Vagina (tissue), 2 donors: ENCODE measurements at regions not wholly inside any gene's neighbourhood (a gene's known extent, or its start where the extent isn't known, plus 50 kb on each side); places are given as distances from the start of the nearest gene placed in this dataset.

Source experiments
- DNase-seq, 2 donors: peaks; one replicate each; pipeline ENCODE4 v3.0.0-alpha.2; 2017; ENCODE audit errors: extremely low spot score in 2 of 2
- H3K27ac ChIP-seq: fragments of 200-600 bp; sonication (generic); one replicate; pipeline ENCODE4 v1.5.1; 2019
- H3K27me3 ChIP-seq: fragments of 200-600 bp; sonication (generic); one replicate; pipeline ENCODE4 v1.5.1; 2019
- H3K36me3 ChIP-seq, 2 donors: fragments of 200-600 bp; sonication (generic); one replicate each; pipeline ENCODE4 v1.5.1; 2017 to 2019
- H3K4me1 ChIP-seq: fragments of 200-600 bp; sonication (generic); one replicate; pipeline ENCODE4 v1.5.1; 2019
- H3K4me3 ChIP-seq, 2 donors: fragments of 200-600 bp; sonication (generic); 1 replicate in 1 of 2; 2 replicates in 1 of 2; pipeline ENCODE4 v1.5.1; 2016 to 2019
- H3K9me3 ChIP-seq: fragments of 200-600 bp; sonication (generic); one replicate; pipeline ENCODE4 v1.5.1; 2019
- POLR2A ChIP-seq, 2 donors: fragments of 450-650 bp; IDR thresholded peaks; one replicate each; pipeline ENCODE4 v1.6.1; 2017; ENCODE audit warnings: antibody characterized with exemption in 2 of 2, mild to moderate bottlenecking in 2 of 2, moderate library complexity in 2 of 2
- POLR2AphosphoS5 ChIP-seq, 2 donors: sonication (generic); formaldehyde crosslinking; IDR thresholded peaks; one replicate each; pipeline ENCODE4 v1.9.0; 2017; ENCODE audit warnings: antibody characterized with exemption in 2 of 2, mild to moderate bottlenecking in 2 of 2, low read depth in 1 of 2; ENCODE audit not compliant: insufficient read depth in 1 of 2
- intact Hi-C: fragments of 100-400 bp; cut with DNase I; formaldehyde crosslinking; loops from one replicate; pipeline ENCODE4 v1.15.1; 2023
- TF ChIP-seq, protein P1 (sequence below), 3 experiments: fragments of 450-650 bp in 2 of 3; fragments of 200-600 bp in 1 of 3; sonication (generic) in 1 of 3; IDR thresholded peaks; one replicate each; pipeline ENCODE4 v1.5.1; 2017 to 2019; ENCODE audit warnings: antibody characterized with exemption in 3 of 3, mild to moderate bottlenecking in 2 of 3, moderate library complexity in 2 of 3

DNA sequence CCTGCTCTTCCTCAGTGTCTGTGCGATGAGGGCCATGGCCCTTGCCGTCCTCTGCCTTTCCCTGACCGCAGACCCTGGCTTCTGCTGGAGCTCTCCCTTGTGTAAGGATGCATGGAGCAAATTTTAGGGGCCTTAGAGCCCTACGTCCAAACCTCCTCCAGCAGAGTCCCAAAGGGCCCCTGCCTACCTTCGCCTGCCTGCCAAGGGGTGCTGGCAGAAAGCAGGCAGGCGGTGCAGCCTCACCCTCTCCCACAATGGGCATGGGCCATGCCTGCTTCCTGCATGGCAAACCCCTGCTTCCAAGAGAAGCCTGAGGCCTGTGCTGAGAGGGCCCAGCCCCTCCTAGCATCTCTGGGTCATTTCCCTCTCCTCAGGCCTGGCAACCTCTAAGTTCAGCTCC lies 71.3 kb upstream of the FGF3 start:
- no peaks in the 10 kb centered on the region for H3K4me1 ChIP-seq
- no peak for TF ChIP-seq POLR2A (IDR thresholded peaks at IDR 0.05)
- TF ChIP-seq, protein P1, sequence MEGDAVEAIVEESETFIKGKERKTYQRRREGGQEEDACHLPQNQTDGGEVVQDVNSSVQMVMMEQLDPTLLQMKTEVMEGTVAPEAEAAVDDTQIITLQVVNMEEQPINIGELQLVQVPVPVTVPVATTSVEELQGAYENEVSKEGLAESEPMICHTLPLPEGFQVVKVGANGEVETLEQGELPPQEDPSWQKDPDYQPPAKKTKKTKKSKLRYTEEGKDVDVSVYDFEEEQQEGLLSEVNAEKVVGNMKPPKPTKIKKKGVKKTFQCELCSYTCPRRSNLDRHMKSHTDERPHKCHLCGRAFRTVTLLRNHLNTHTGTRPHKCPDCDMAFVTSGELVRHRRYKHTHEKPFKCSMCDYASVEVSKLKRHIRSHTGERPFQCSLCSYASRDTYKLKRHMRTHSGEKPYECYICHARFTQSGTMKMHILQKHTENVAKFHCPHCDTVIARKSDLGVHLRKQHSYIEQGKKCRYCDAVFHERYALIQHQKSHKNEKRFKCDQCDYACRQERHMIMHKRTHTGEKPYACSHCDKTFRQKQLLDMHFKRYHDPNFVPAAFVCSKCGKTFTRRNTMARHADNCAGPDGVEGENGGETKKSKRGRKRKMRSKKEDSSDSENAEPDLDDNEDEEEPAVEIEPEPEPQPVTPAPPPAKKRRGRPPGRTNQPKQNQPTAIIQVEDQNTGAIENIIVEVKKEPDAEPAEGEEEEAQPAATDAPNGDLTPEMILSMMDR (IDR thresholded peaks at IDR 0.05) = no peak
- no peaks in the 10 kb centered on the region for H3K9me3 ChIP-seq
- H3K4me3 ChIP-seq = no peak overlapping the region
- H3K27ac ChIP-seq = no peak overlapping the region
- intact Hi-C loops = no loop called here
- H3K36me3 ChIP-seq = no peaks in the 10 kb centered on the region
- DNase-seq = no peak
- H3K27me3 ChIP-seq = no peaks in the 10 kb centered on the region

DNA sequence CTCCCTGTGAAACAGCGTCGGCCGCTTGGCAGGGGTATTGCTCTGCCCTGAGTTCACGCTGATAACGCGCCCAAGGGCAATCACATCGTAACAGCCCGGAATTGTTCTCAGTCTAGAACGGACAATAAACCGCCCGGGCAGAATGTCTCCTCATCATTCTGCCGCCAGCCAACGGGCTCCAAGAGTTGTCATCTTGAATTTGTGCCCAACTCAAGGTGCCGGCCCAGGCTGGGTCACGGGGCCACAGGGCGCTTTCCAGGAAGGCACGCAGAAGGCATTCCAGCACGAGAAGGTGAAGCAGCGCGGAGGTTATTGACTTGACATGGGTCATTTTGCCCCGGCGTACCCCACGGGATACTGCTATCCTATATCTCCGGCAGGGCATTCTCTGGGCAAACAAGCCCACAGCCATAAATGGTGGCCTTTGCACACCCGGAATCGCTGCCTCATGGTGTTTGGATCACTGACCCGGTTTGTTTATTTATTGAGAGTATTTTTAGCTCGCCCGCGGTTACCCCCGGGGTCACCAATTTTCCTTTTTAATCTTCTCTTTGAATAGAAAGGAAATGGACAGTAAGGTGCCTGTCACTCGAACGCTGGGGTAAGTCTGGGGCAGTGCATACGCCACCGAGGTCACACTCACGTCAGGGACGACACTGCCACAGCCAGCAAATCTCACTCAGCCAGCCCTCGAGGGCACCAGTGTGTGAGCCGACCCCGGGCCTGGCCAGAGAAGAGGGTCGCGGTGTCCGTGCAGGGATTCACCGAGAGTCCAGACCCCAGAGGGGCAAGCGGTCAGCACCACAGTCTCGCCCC lies 72.4 kb upstream of the FGF3 start:
- no peak for DNase-seq
- H3K4me3 ChIP-seq = no peak overlapping the region
- TF ChIP-seq, protein P1 (IDR thresholded peaks at IDR 0.05) = no peak
- TF ChIP-seq POLR2AphosphoS5 (IDR thresholded peaks at IDR 0.05; ENCODE audit: insufficient read depth in 1 of 2, low read depth in 1 of 2) (no peak), POLR2A (IDR thresholded peaks at IDR 0.05) (no peak)
- intact Hi-C loops = no loop called here
- H3K9me3 ChIP-seq = no peaks in the 10 kb centered on the region
- no peaks in the 10 kb centered on the region for H3K27me3 ChIP-seq
- H3K27ac ChIP-seq = no peak overlapping the region
- no peaks in the 10 kb centered on the region for H3K4me1 ChIP-seq
- H3K36me3 ChIP-seq = no peaks in the 10 kb centered on the region

DNA sequence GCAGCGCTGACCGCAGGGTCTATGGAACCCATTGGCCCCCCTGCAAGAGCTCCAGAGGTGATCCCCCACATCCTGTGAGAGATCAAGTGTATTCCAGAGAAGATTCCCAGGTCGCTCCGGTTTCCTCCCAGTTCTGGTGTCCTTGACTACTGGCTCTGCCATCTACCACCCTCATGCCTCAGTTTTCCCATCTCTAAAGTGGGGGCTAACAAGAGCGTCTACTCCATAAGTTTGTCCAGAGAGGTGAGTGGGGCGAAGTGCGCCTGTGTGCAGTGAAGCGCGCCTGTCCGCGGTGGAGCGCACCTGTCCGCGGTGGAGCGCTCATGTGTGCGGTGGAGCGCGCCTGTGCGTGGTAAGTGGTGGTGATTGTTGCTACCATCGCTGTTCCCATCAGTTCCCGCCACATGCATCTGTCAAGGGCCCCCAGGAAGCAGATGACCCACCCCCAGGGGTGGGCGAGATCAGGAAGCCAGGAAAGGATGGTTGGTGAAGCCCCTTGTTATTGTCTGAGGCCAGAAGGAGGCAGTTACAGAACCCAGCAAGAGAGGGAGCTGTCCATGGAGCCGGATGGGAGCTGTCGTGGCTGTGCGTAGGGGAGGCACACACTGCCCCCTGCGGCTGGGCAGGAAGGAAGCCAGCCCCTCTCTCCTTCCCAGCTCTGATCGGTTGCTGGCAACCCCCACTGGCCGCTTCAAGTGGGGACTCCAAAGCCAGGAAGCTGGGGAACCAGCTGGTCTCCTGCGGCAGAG lies 73.2 kb upstream of the FGF3 start:
- intact Hi-C loops = no loop called here
- no peak for TF ChIP-seq POLR2A (IDR thresholded peaks at IDR 0.05)
- H3K36me3 ChIP-seq = no peaks in the 10 kb centered on the region
- no peak for DNase-seq
- no peaks in the 10 kb centered on the region for H3K4me1 ChIP-seq
- no peaks in the 10 kb centered on the region for H3K9me3 ChIP-seq
- no peaks in the 10 kb centered on the region for H3K27me3 ChIP-seq
- H3K27ac ChIP-seq = no peak overlapping the region
- H3K4me3 ChIP-seq = no peak overlapping the region

DNA sequence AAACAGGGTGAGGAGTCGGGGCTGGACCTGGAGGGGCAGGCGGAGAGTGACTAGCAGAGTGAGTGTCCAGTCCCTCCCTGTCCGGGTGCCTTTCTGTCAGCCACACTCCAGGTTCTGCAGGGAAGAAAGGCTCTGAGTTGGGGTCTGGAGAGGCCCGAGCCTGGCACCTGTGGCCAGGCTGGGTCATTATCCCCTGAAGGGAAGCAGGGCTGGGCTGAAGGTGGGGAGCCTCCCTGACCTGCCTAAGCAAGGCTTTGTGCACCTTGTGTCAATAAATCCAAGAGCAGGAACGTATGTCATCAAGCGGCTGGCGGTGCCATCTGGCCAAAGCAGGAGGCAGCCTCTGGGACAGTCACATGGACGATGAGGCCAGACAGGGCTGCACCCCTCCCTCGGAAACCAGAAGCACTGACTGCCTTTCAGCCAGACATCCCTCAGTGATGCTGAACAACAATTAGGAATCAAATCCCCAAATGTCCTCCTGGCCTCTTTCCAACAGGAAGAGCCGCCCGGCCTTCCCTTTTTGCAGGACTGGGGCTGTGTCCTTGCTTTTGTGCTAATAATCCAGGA lies 73.9 kb upstream of the FGF3 start:
- H3K4me1 ChIP-seq = no peaks in the 10 kb centered on the region
- H3K9me3 ChIP-seq = no peaks in the 10 kb centered on the region
- intact Hi-C loops = no loop called here
- H3K27me3 ChIP-seq = no peaks in the 10 kb centered on the region
- no peak overlapping the region for H3K4me3 ChIP-seq
- DNase-seq = no peak
- no peaks in the 10 kb centered on the region for H3K36me3 ChIP-seq
- TF ChIP-seq, protein P1 (IDR thresholded peaks at IDR 0.05) = no peak
- TF ChIP-seq POLR2AphosphoS5 (IDR thresholded peaks at IDR 0.05; ENCODE audit: insufficient read depth in 1 of 2, low read depth in 1 of 2) (no peak), POLR2A (IDR thresholded peaks at IDR 0.05) (no peak)
- H3K27ac ChIP-seq = no peak overlapping the region

DNA sequence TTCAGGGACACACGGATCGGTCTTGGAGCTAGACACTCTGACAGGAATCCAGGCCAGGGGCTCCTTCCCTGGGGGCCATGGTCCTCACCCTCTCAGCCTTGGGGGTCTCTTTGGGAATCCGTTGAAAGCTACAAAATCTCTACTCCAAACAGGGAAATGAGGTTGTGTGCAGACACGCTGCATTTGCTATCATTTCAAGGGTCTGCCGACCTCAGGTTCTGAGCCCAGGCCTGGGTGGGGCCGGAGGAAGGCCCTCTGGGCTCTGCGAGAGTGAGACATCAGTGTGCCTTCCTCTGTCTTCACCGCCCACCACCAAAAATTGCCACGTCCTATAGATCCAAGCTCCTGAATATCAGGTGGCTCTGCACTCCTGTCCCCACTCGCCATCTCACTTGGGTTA lies 74.4 kb upstream of the FGF3 start:
- Histone ChIP-seq H3K9me3 (no peaks in the 10 kb centered on the region), H3K27me3 (no peaks in the 10 kb centered on the region), H3K27ac (no peak overlapping the region), H3K4me3 (no peak overlapping the region), H3K36me3 (no peaks in the 10 kb centered on the region), H3K4me1 (no peaks in the 10 kb centered on the region)
- intact Hi-C loops = no loop called here
- no peak for DNase-seq
- TF ChIP-seq POLR2A (IDR thresholded peaks at IDR 0.05) (no peak), POLR2AphosphoS5 (IDR thresholded peaks at IDR 0.05; ENCODE audit: insufficient read depth in 1 of 2, low read depth in 1 of 2) (no peak)
- TF ChIP-seq, protein P1 (IDR thresholded peaks at IDR 0.05) = no peak
